ENCODE measurements at regions not wholly inside any gene's neighbourhood (a gene's known extent, or its start where the extent isn't known, plus 50 kb on each side); places are given as distances from the start of the nearest gene placed in this dataset.

DNA sequence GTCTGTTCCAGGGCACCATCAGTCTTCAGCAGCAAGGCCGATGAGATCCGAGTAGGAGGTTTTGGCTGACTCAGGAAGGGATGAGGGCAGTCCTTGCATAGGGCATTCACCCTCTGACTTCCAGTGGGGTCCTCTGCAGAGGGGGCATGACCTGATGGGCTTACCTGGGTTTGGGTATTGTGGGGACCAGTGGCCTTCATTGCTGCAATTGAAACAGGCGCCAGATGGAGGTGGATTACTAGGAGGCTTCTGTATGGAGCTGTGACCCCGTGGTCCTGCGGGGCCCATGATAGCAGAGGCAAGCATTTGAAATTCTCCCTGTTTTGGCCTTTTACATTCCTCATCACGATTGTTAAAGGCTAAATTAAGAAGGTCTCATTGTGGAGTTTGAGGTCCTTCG, 2448.7 kb downstream of the TP53TG3F start:
- TF ChIP-seq EZH2 (IDR thresholded peaks at IDR 0.05) = no peak
- TF ChIP-seq POLR2AphosphoS5 (IDR thresholded peaks at IDR 0.05; ENCODE audit: borderline replicate concordance, low read depth, low read length) = no peak
